ENCODE measurements at regions not wholly inside any gene's neighbourhood (a gene's known extent, or its start where the extent isn't known, plus 50 kb on each side); places are given as distances from the start of the nearest gene placed in this dataset.

GRCh38 chr14:71709076-71709475, 223.2 kb upstream of the RGS6 start:
- TF ChIP-seq CTCF (IDR thresholded peaks at IDR 0.05), result no peak
- no peak for TF ChIP-seq STAT6 (CRISPR knock-in tag; conservative IDR thresholded peaks at IDR 0.05; ENCODE audit: low read depth)
- TF ChIP-seq GABPB1 (CRISPR knock-in tag; IDR thresholded peaks at IDR 0.05), result no peak
- no peak for TF ChIP-seq E2F4 (CRISPR knock-in tag; IDR thresholded peaks at IDR 0.05; ENCODE audit: borderline replicate concordance, low read depth)

Data from WTC11 (cell line).